GM12878 (cell line): ENCODE measurements at regions not wholly inside any gene's neighbourhood (a gene's known extent, or its start where the extent isn't known, plus 50 kb on each side); places are given as distances from the start of the nearest gene placed in this dataset.

ENCODE experiments used
- ATAC-seq: fragments of 200-7000 bp; cut with Tn5 transposase; 3 replicates; pipeline ENCODE4 v1.9.1; 2020; ENCODE audit warnings: mild to moderate bottlenecking, moderate library complexity
- BruUV-seq: library from RNA; stranded (reverse); fragments of 400-500 nt; replicated peaks from 2 replicates; lab custom pipeline; 2021; lab: Mats Ljungman, UMichigan
- CTCF ChIA-PET: fragments of 300-600 bp; sonication (Branson Sonifier 250); formaldehyde crosslinking; extraction: SDS; loops from one replicate; lab custom pipeline; 2021; ENCODE audit warnings: inconsistent platforms; lab: Yijun Ruan, JAX
- POLR2A ChIA-PET: fragments of 350-600 bp; formaldehyde crosslinking; extraction: SDS; loops from one replicate; lab custom pipeline; 2021; ENCODE audit warnings: inconsistent platforms; lab: Charles Lee
- RAD21 ChIA-PET: fragments of 300-600 bp; sonication (Branson Sonifier 250); formaldehyde crosslinking; loops from one replicate; lab custom pipeline; 2023; ENCODE audit warnings: antibody characterized with exemption; ENCODE audit not compliant: unreplicated experiment; lab: Charles Lee
- SMC1A ChIA-PET: fragments of 300-600 bp; sonication (Branson Sonifier 250); formaldehyde crosslinking; loops from one replicate; lab custom pipeline; 2023; ENCODE audit not compliant: unreplicated experiment, uncharacterized antibody; lab: Charles Lee
- DNase-seq: peaks from one replicate; pipeline ENCODE4 v3.0.0-alpha.2; 2011; ENCODE audit warnings: low read depth, low spot score
- FAIRE-seq: peaks from 3 replicates; lab custom pipeline; 2011; peaks lifted over from hg19 to GRCh38; lab: Jason Lieb, UNC
- H2AFZ ChIP-seq: 2 replicates; pipeline ENCODE4 v1.6.0; 2011; ENCODE audit warnings: low read depth, low read length, control low read depth; ENCODE audit not compliant: control insufficient read depth
- H3K27ac ChIP-seq: 2 replicates; pipeline ENCODE4 v1.5.1; 2011; ENCODE audit warnings: control low read depth; ENCODE audit not compliant: control insufficient read depth, insufficient read depth
- H3K27me3 ChIP-seq, 2 experiments: replicated peaks in 1 of 2; 2 replicates each; pipeline versions ENCODE4 v1.6.0 to v1.6.1; 2011; ENCODE audit warnings: low read length in 1 of 2; ENCODE audit not compliant: control insufficient read depth in 2 of 2, insufficient read depth in 2 of 2
- H3K36me3 ChIP-seq, 2 experiments: 2 replicates each; pipeline ENCODE4 v1.5.1; 2011; ENCODE audit warnings: low read length in 1 of 2; ENCODE audit not compliant: control insufficient read depth in 2 of 2, insufficient read depth in 2 of 2
- H3K4me1 ChIP-seq: 2 replicates; pipeline ENCODE4 v1.6.1; 2011; ENCODE audit warnings: mild to moderate bottlenecking, low read length, moderate library complexity, mixed read lengths; ENCODE audit not compliant: control insufficient read depth, insufficient read depth
- H3K4me2 ChIP-seq: 2 replicates; pipeline ENCODE4 v1.6.0; 2011; ENCODE audit warnings: control low read depth; ENCODE audit not compliant: control insufficient read depth, insufficient read depth
- H3K4me3 ChIP-seq: fragments of 200-600 bp; sonication (generic); 2 replicates; pipeline ENCODE4 v1.5.1; 2016
- H3K79me2 ChIP-seq: 2 replicates; pipeline ENCODE4 v1.6.0; 2011; ENCODE audit warnings: low read length; ENCODE audit not compliant: control insufficient read depth, insufficient read depth
- H3K9ac ChIP-seq: 2 replicates; pipeline ENCODE4 v1.8.0; 2011; ENCODE audit warnings: low read length, control low read depth, mixed read lengths; ENCODE audit not compliant: control insufficient read depth, insufficient read depth
- H3K9me3 ChIP-seq: replicated peaks from 3 replicates; pipeline ENCODE4 v1.5.1; 2011; ENCODE audit warnings: mild to moderate bottlenecking, low read length; ENCODE audit not compliant: control insufficient read depth, insufficient read depth
- H4K20me1 ChIP-seq: 2 replicates; pipeline ENCODE4 v1.6.0; 2011; ENCODE audit not compliant: control insufficient read depth, insufficient read depth
- CREM ChIP-seq: IDR thresholded peaks from 2 replicates; pipeline ENCODE4 v1.6.1; 2014; ENCODE audit warnings: antibody characterized with exemption, low read depth
- IKZF1 ChIP-seq: fragments of 450-650 bp; conservative IDR thresholded peaks from 2 replicates; pipeline ENCODE4 v1.6.1; 2017; ENCODE audit warnings: antibody characterized with exemption, mild to moderate bottlenecking
- IRF4 ChIP-seq: IDR thresholded peaks from 2 replicates; pipeline ENCODE4 v1.6.1; 2011; ENCODE audit warnings: low read depth, low read length
- NR2F1 ChIP-seq: fragments of 450-650 bp; conservative IDR thresholded peaks from 2 replicates; pipeline ENCODE4 v1.6.1; 2017; ENCODE audit warnings: mild to moderate bottlenecking
- PAX8 ChIP-seq: fragments of 450-650 bp; IDR thresholded peaks from 2 replicates; pipeline ENCODE4 v1.6.1; 2017; ENCODE audit warnings: mild to moderate bottlenecking, moderate library complexity
- RFX5 ChIP-seq: IDR thresholded peaks from 2 replicates; pipeline ENCODE4 v1.6.1; 2011; ENCODE audit warnings: low read depth, low read length, improper control_type of control experiment
- RUNX3 ChIP-seq: IDR thresholded peaks from 2 replicates; pipeline ENCODE4 v1.6.1; 2012; ENCODE audit warnings: low read length, inconsistent platforms
- SIN3A ChIP-seq: IDR thresholded peaks from 2 replicates; pipeline ENCODE4 v1.6.1; 2012; ENCODE audit warnings: low read depth, low read length, improper control_type of control experiment
- TBL1XR1 ChIP-seq: IDR thresholded peaks from 2 replicates; pipeline ENCODE4 v1.6.1; 2012; ENCODE audit warnings: low read depth, low read length, improper control_type of control experiment
- ZBTB33 ChIP-seq: fragments of 450-650 bp; IDR thresholded peaks from 2 replicates; pipeline ENCODE4 v1.6.1; 2017; ENCODE audit warnings: mild to moderate bottlenecking
- ZNF207 ChIP-seq: fragments of 450-650 bp; IDR thresholded peaks from 2 replicates; pipeline ENCODE4 v1.6.1; 2014; ENCODE audit warnings: antibody characterized with exemption, mild to moderate bottlenecking, borderline replicate concordance
- ZNF24 ChIP-seq: fragments of 450-650 bp; IDR thresholded peaks from 2 replicates; pipeline ENCODE4 v1.6.1; 2017; ENCODE audit warnings: antibody characterized with exemption, mild to moderate bottlenecking
- ZNF592 ChIP-seq: fragments of 450-650 bp; IDR thresholded peaks from 2 replicates; pipeline ENCODE4 v1.6.1; 2017; ENCODE audit warnings: mild to moderate bottlenecking, moderate library complexity
- ZNF687 ChIP-seq: fragments of 450-650 bp; IDR thresholded peaks from 2 replicates; pipeline ENCODE4 v1.6.1; 2017; ENCODE audit warnings: mild to moderate bottlenecking, moderate library complexity
- WGBS: methylation state at CpG from one replicate; pipeline ENCODE4 v1.1.6; 2016; ENCODE audit warnings: low lambda C conversion rate; ENCODE audit not compliant: insufficient replicate concordance, insufficient coverage; ENCODE audit errors: missing lambda C conversion rate; 5-methylcytosine and 5-hydroxymethylcytosine counted together
- in situ Hi-C: fragments of 300-500 bp; cut with MboI; formaldehyde crosslinking; loops from 9 replicates; pipeline ENCODE4 v1.14.3; 2018; ENCODE audit warnings: mixed read lengths
- intact Hi-C: fragments of 100-400 bp; cut with micrococcal nuclease; formaldehyde crosslinking; loops from one replicate; pipeline ENCODE4 v1.14.2; 2022; ENCODE audit not compliant: unreplicated experiment

GRCh38 chr18:5065615-5066014, 131.4 kb downstream of the AKAIN1 start (continued):
- no peak for TF ChIP-seq ZBTB33

GRCh38 chr18:5064841-5065370, 132.2 kb downstream of the AKAIN1 start:
- FAIRE-seq (no peak), ATAC-seq (no peak), DNase-seq (no peak)
- BruUV-seq = no TSS peak
- Histone ChIP-seq H3K4me3 (no peak overlapping the region), H3K4me2 (no peak overlapping the region), H3K4me1 (no peaks in the 10 kb centered on the region), H3K36me3 (no peaks in the 10 kb centered on the region), H2AFZ (no peak overlapping the region), H3K9me3 (no peaks in the 10 kb centered on the region), H3K79me2 (no peaks in the 10 kb centered on the region), H4K20me1 (no peaks in the 10 kb centered on the region), H3K27me3 (no peaks in the 10 kb centered on the region), H3K27ac (no peak overlapping the region), H3K9ac (no peak overlapping the region)
- ChIA-PET CTCF (interaction anchor here (1.7 to 1.9 kb wide), 2 partner anchors 8 to 18 kb away, joined by 4 to 6 read pairs; no protein-coding TSS in a partner anchor), POLR2A (no interaction called here), SMC1A (interaction anchor here (0.6 to 0.8 kb wide), 3 partner anchors 10 to 969 kb away, joined by 3 to 4 read pairs (median 3); no protein-coding TSS in a partner anchor), RAD21 (no interaction called here)
- WGBS = 34% methylated on average over 5 of the region's 5 CpGs
- in situ Hi-C loops = no loop called here
- intact Hi-C loops = no loop called here
- no peak for TF ChIP-seq IKZF1
- no peak for TF ChIP-seq IRF4
- TF ChIP-seq ZNF592 = no peak
- no peak for TF ChIP-seq CREM
- no peak for TF ChIP-seq TBL1XR1
- no peak for TF ChIP-seq PAX8
- TF ChIP-seq SIN3A = no peak
- no peak for TF ChIP-seq ZNF207
- no peak for TF ChIP-seq NR2F1
- no peak for TF ChIP-seq ZNF24
- no peak for TF ChIP-seq ZNF687
- TF ChIP-seq RFX5 = no peak
- TF ChIP-seq RUNX3 = no peak
